ENCODE measurements at regions not wholly inside any gene's neighbourhood (a gene's known extent, or its start where the extent isn't known, plus 50 kb on each side); places are given as distances from the start of the nearest gene placed in this dataset.

DNA sequence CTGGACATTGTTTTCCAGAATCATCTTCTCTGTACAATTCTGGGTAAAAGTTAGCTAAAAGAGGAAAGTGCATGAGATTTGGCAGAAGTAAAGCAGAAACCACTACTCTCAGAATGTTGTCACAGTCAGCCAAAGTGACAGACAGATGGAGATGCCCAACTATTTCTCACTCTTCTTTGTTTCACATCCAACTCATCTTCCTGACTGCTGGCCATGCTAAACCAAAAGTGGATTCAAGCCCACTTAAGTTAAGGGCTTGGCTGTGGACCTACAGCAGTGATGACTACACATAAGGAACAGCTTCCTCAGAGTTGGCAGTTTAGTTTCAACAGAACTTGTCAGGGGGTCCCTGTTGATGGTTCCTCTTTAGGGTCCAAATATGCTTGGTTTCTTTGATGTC is 730.2 kb downstream of the LRRIQ3 start:
- TF ChIP-seq, protein P1, sequence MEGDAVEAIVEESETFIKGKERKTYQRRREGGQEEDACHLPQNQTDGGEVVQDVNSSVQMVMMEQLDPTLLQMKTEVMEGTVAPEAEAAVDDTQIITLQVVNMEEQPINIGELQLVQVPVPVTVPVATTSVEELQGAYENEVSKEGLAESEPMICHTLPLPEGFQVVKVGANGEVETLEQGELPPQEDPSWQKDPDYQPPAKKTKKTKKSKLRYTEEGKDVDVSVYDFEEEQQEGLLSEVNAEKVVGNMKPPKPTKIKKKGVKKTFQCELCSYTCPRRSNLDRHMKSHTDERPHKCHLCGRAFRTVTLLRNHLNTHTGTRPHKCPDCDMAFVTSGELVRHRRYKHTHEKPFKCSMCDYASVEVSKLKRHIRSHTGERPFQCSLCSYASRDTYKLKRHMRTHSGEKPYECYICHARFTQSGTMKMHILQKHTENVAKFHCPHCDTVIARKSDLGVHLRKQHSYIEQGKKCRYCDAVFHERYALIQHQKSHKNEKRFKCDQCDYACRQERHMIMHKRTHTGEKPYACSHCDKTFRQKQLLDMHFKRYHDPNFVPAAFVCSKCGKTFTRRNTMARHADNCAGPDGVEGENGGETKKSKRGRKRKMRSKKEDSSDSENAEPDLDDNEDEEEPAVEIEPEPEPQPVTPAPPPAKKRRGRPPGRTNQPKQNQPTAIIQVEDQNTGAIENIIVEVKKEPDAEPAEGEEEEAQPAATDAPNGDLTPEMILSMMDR (IDR thresholded peaks at IDR 0.05): no peak
- TF ChIP-seq EP300 (IDR thresholded peaks at IDR 0.05): no peak
- no peak for TF ChIP-seq POLR2A (IDR thresholded peaks at IDR 0.05)
- no peak for TF ChIP-seq POLR2AphosphoS5 (IDR thresholded peaks at IDR 0.05)

All from sigmoid colon (tissue), 4 donors.